Muscle of arm (tissue), 1 donor: ENCODE measurements at regions not wholly inside any gene's neighbourhood (a gene's known extent, or its start where the extent isn't known, plus 50 kb on each side); places are given as distances from the start of the nearest gene placed in this dataset.

Experiments used
- DNase-seq: peaks from one replicate; pipeline ENCODE4 v3.0.0-alpha.2; 2013

GRCh38 chr7:1286946-1287645 is 54.4 kb downstream of the UNCX start:
- no peak for DNase-seq

- DNase-seq = no peak
These were observed 55.1 kb downstream of the UNCX start for GRCh38 chr7:1287752-1288201.

- no peak for DNase-seq
These were observed 55.8 kb downstream of the UNCX start for GRCh38 chr7:1288390-1288995.

- DNase-seq = no peak
These were observed 56.4 kb downstream of the UNCX start for GRCh38 chr7:1288996-1289551.

GRCh38 chr7:1289666-1290025 is 57.0 kb downstream of the UNCX start:
- DNase-seq = no peak

- peak; percentile 44 for DNase-seq
These were observed 57.5 kb downstream of the UNCX start for GRCh38 chr7:1290026-1290678.

- DNase-seq = no peak
These were observed 58.1 kb downstream of the UNCX start for GRCh38 chr7:1290679-1291356.

GRCh38 chr7:1291357-1291689 is 58.7 kb downstream of the UNCX start:
- DNase-seq = no peak

GRCh38 chr7:1291845-1292765 is 59.4 kb downstream of the UNCX start:
- DNase-seq = no peak

- DNase-seq = no peak
These were observed 60.5 kb downstream of the UNCX start for GRCh38 chr7:1292972-1293830.

GRCh38 chr7:1293950-1294411 is 61.3 kb downstream of the UNCX start:
- no peak for DNase-seq

- DNase-seq = no peak
These were observed 63.2 kb downstream of the UNCX start for GRCh38 chr7:1295776-1296355.

- DNase-seq = no peak
These were observed 63.8 kb downstream of the UNCX start for GRCh38 chr7:1296356-1296981.

- no peak for DNase-seq
These were observed 64.6 kb downstream of the UNCX start for GRCh38 chr7:1297017-1297960.

GRCh38 chr7:1298051-1298930 is 65.6 kb downstream of the UNCX start:
- DNase-seq = no peak

- no peak for DNase-seq
These were observed 66.5 kb downstream of the UNCX start for GRCh38 chr7:1298931-1299885.
